Effector memory CD8-positive, alpha-beta T cell (primary cell): ENCODE measurements at regions not wholly inside any gene's neighbourhood (a gene's known extent, or its start where the extent isn't known, plus 50 kb on each side); places are given as distances from the start of the nearest gene placed in this dataset.

Experiments used
- ATAC-seq: fragments of 150-1000 bp; cut with Tn5 transposase; replicated peaks from 2 replicates; pipeline ENCODE4 v1.10.0; 2021; ENCODE audit warnings: mild to moderate bottlenecking, moderate library complexity
- DNase-seq, 3 experiments: peaks; one replicate each; pipeline ENCODE4 v3.0.0; 2021
- H3K27ac Mint-ChIP-seq, 2 donors: one replicate each; pipeline ENCODE4 v1.8.0; 2022; ENCODE audit warnings: mild to moderate bottlenecking in 2 of 2, mixed read lengths in 2 of 2, moderate library complexity in 2 of 2
- H3K27me3 Mint-ChIP-seq, 2 donors: one replicate each; pipeline ENCODE4 v1.8.0; 2022; ENCODE audit warnings: mixed read lengths in 2 of 2
- H3K36me3 Mint-ChIP-seq: one replicate; pipeline ENCODE4 v1.8.0; 2022; ENCODE audit warnings: mild to moderate bottlenecking, moderate library complexity, mixed read lengths; ENCODE audit not compliant: insufficient read depth
- H3K4me1 Mint-ChIP-seq, 2 donors: one replicate each; pipeline ENCODE4 v1.8.0; 2022; ENCODE audit warnings: low read depth in 2 of 2, mixed read lengths in 2 of 2
- H3K4me3 Mint-ChIP-seq, 2 donors: one replicate each; pipeline ENCODE4 v1.8.0; 2022; ENCODE audit warnings: mild to moderate bottlenecking in 2 of 2, mixed read lengths in 2 of 2, moderate library complexity in 2 of 2
- H3K9me3 Mint-ChIP-seq, 2 donors: one replicate each; pipeline ENCODE4 v1.8.0; 2022; ENCODE audit warnings: mixed read lengths in 2 of 2

DNA sequence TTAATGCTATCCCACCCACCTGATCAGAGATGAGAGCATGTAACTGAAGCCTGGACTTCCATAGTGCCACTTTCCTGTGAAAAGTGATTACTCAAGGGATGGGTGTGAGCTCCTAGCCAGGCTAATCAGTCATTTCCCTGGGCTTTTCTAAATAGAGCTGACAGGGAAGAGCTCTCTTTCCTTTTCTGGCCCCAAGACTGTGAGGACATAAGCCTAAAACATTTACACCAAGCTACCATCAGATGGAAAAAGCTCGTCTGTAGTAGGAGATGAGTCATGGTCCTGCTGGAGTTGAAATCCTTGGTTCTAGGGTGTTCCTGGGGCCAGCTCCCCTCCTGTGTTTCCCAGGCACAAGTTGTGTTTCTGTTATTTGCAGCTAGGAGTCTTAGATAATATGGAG, 52.4 kb upstream of the NDP start:
- H3K9me3 Mint-ChIP-seq: no peaks in the 10 kb centered on the region
- H3K4me1 Mint-ChIP-seq: peaks cover 5 to 7% of the 10 kb centered on the region in 2 donors
- no peak for ATAC-seq
- no peak for DNase-seq
- no peak overlapping the region for H3K4me3 Mint-ChIP-seq
- H3K27ac Mint-ChIP-seq: no peak overlapping the region
- H3K27me3 Mint-ChIP-seq: no peaks in the 10 kb centered on the region
- no peaks in the 10 kb centered on the region for H3K36me3 Mint-ChIP-seq
